ENCODE measurements at regions not wholly inside any gene's neighbourhood (a gene's known extent, or its start where the extent isn't known, plus 50 kb on each side); places are given as distances from the start of the nearest gene placed in this dataset.

GRCh38 chr3:175969456-175969855, 1110.3 kb downstream of the NAALADL2 start:
- TF ChIP-seq CTCF (IDR thresholded peaks at IDR 0.05 in 4 of 5, conservative IDR thresholded peaks at IDR 0.05 in 1 of 5), result no peak
- no peak for TF ChIP-seq POLR2A (IDR thresholded peaks at IDR 0.05)

Data from gastrocnemius medialis (tissue), 4 donors.